Endodermal cell (in vitro differentiated cells): ENCODE measurements at regions not wholly inside any gene's neighbourhood (a gene's known extent, or its start where the extent isn't known, plus 50 kb on each side); places are given as distances from the start of the nearest gene placed in this dataset.

Experiments
- DNase-seq: peaks from one replicate; pipeline ENCODE4 v3.0.0-alpha.2; 2017
- H3K27ac ChIP-seq: 2 replicates; pipeline ENCODE4 v1.5.1; 2013; ENCODE audit warnings: mild to moderate bottlenecking, low read depth, low read length, moderate library complexity
- H3K27me3 ChIP-seq: 2 replicates; pipeline ENCODE4 v1.6.1; 2013; ENCODE audit warnings: mild to moderate bottlenecking, low read length, moderate library complexity; ENCODE audit not compliant: insufficient read depth, control insufficient read depth, poor library complexity, severe bottlenecking
- H3K36me3 ChIP-seq: 2 replicates; pipeline ENCODE4 v1.7.0; 2013; ENCODE audit warnings: mild to moderate bottlenecking, low read length, moderate library complexity; ENCODE audit not compliant: control insufficient read depth, insufficient read depth
- H3K4me1 ChIP-seq: one replicate; pipeline ENCODE4 v1.7.0; 2013; ENCODE audit warnings: low read length; ENCODE audit not compliant: control insufficient read depth, insufficient read depth
- H3K4me3 ChIP-seq: 2 replicates; pipeline ENCODE4 v1.5.1; 2013; ENCODE audit warnings: mild to moderate bottlenecking, low read length, moderate library complexity
- H3K9ac ChIP-seq: 2 replicates; pipeline ENCODE4 v1.6.1; 2013; ENCODE audit warnings: mild to moderate bottlenecking, low read length, moderate library complexity; ENCODE audit not compliant: poor library complexity, severe bottlenecking; ENCODE audit errors: extremely low read depth
- H3K9me3 ChIP-seq: 2 replicates; pipeline ENCODE4 v1.6.1; 2013; ENCODE audit warnings: mild to moderate bottlenecking, low read length, moderate library complexity; ENCODE audit not compliant: control insufficient read depth
- H3K27ac Mint-ChIP-seq: 2 replicates; pipeline ENCODE4 v1.8.0; 2020; ENCODE audit warnings: mixed read lengths
- H3K27me3 Mint-ChIP-seq: 2 replicates; pipeline ENCODE4 v1.8.0; 2021; ENCODE audit warnings: mild to moderate bottlenecking, mixed read lengths; ENCODE audit not compliant: insufficient read depth
- H3K36me3 Mint-ChIP-seq: 2 replicates; pipeline ENCODE4 v1.8.0; 2020; ENCODE audit warnings: low read depth, mixed read lengths
- H3K4me1 Mint-ChIP-seq: 2 replicates; pipeline ENCODE4 v1.8.0; 2020; ENCODE audit warnings: mixed read lengths
- H3K4me3 Mint-ChIP-seq: 2 replicates; pipeline ENCODE4 v1.8.0; 2020; ENCODE audit warnings: mild to moderate bottlenecking, moderate library complexity, mixed read lengths
- H3K9me3 Mint-ChIP-seq: 2 replicates; pipeline ENCODE4 v1.8.0; 2020; ENCODE audit warnings: mild to moderate bottlenecking, mixed read lengths
- CTCF ChIP-seq: fragments of 200-600 bp; sonication (generic); conservative IDR thresholded peaks from 2 replicates; pipeline ENCODE4 v1.5.0; 2021; ENCODE audit warnings: antibody characterized with exemption, mild to moderate bottlenecking
- WGBS, 2 experiments: methylation state at CpG; one replicate each; pipeline versions ENCODE4 v1.1.5 to v1.1.7; 2013; ENCODE audit warnings: missing lambda C conversion rate in 2 of 2, mixed read lengths in 1 of 2; ENCODE audit not compliant: insufficient coverage in 1 of 2, insufficient read length in 1 of 2; 5-methylcytosine and 5-hydroxymethylcytosine counted together

- no peak overlapping the region for H3K4me3 ChIP-seq
- H3K4me1 Mint-ChIP-seq: peaks cover 2% of the 10 kb centered on the region
- H3K9me3 ChIP-seq: no peaks in the 10 kb centered on the region
- H3K9me3 Mint-ChIP-seq: no peaks in the 10 kb centered on the region
- no peak overlapping the region for H3K27ac ChIP-seq
- DNase-seq: no peak
- no peaks in the 10 kb centered on the region for H3K4me1 ChIP-seq
- H3K4me3 Mint-ChIP-seq: no peak overlapping the region
- no peak for TF ChIP-seq CTCF
- H3K27ac Mint-ChIP-seq: no peak overlapping the region
- H3K27me3 Mint-ChIP-seq: no peaks in the 10 kb centered on the region
- no peaks in the 10 kb centered on the region for H3K36me3 ChIP-seq
- H3K27me3 ChIP-seq: no peaks in the 10 kb centered on the region
- H3K36me3 Mint-ChIP-seq: no peaks in the 10 kb centered on the region
- no peak overlapping the region for H3K9ac ChIP-seq
Measured at GRCh38 chr16:62406387-62406786, 370.1 kb upstream of the CDH8 start.

GRCh38 chr16:62404842-62405611 lies 368.8 kb upstream of the CDH8 start:
- no peak for TF ChIP-seq CTCF
- no peaks in the 10 kb centered on the region for H3K27me3 ChIP-seq
- no peak overlapping the region for H3K9ac ChIP-seq
- no peak overlapping the region for H3K4me3 ChIP-seq
- no peaks in the 10 kb centered on the region for H3K36me3 ChIP-seq
- WGBS, 2 experiments: 60 to 89% methylated on average over 1 of the region's 1 CpG
- Mint-ChIP-seq H3K27ac (no peak overlapping the region), H3K27me3 (no peaks in the 10 kb centered on the region), H3K9me3 (no peaks in the 10 kb centered on the region), H3K36me3 (no peaks in the 10 kb centered on the region), H3K4me1 (peaks cover 2% of the 10 kb centered on the region), H3K4me3 (no peak overlapping the region)
- H3K4me1 ChIP-seq: no peaks in the 10 kb centered on the region
- peak overlapping the region; percentile 63 for H3K27ac ChIP-seq
- DNase-seq: peak; percentile 55
- no peaks in the 10 kb centered on the region for H3K9me3 ChIP-seq

GRCh38 chr16:62392698-62393097 lies 356.5 kb upstream of the CDH8 start:
- Histone ChIP-seq H3K36me3 (no peaks in the 10 kb centered on the region), H3K9ac (no peak overlapping the region), H3K4me3 (no peak overlapping the region), H3K4me1 (no peaks in the 10 kb centered on the region), H3K27ac (no peak overlapping the region), H3K9me3 (no peaks in the 10 kb centered on the region), H3K27me3 (no peaks in the 10 kb centered on the region)
- Mint-ChIP-seq H3K4me3 (no peak overlapping the region), H3K27me3 (no peaks in the 10 kb centered on the region), H3K4me1 (no peaks in the 10 kb centered on the region), H3K9me3 (no peaks in the 10 kb centered on the region), H3K27ac (no peak overlapping the region), H3K36me3 (no peaks in the 10 kb centered on the region)
- DNase-seq: no peak
- TF ChIP-seq CTCF: no peak
- WGBS, 2 experiments: 90 to 96% methylated on average over 3 to 6 of the region's 6 CpGs
